GM19324 (cell line): ENCODE measurements at regions not wholly inside any gene's neighbourhood (a gene's known extent, or its start where the extent isn't known, plus 50 kb on each side); places are given as distances from the start of the nearest gene placed in this dataset.

ENCODE experiments used
- ATAC-seq: cut with Tn5 transposase; IDR thresholded peaks from one replicate; pipeline ENCODE4 v1.9.1; 2021; ENCODE audit warnings: mild to moderate bottlenecking, moderate library complexity; ENCODE audit not compliant: unreplicated experiment, low FRiP score

DNA sequence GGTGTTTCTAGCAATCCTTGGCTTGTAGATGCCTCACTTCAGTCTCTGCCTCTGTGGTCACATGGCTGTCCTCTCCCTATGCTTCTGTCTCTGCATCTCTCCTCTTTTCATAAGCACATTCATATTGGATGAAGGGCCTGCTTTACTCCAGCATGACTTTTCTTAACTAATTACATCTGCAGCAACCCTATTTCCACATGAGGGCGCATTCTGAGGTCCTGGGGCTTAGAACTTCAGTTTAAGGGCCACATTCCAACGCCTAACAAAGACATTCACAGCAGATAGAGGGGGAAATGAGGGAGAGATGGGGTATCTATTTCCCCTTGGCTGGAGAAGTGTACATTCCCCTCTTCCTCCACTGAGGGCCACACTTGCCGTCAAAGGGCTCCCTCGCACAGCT, 489.1 kb upstream of the SALL1 start:
- ATAC-seq = no peak

DNA sequence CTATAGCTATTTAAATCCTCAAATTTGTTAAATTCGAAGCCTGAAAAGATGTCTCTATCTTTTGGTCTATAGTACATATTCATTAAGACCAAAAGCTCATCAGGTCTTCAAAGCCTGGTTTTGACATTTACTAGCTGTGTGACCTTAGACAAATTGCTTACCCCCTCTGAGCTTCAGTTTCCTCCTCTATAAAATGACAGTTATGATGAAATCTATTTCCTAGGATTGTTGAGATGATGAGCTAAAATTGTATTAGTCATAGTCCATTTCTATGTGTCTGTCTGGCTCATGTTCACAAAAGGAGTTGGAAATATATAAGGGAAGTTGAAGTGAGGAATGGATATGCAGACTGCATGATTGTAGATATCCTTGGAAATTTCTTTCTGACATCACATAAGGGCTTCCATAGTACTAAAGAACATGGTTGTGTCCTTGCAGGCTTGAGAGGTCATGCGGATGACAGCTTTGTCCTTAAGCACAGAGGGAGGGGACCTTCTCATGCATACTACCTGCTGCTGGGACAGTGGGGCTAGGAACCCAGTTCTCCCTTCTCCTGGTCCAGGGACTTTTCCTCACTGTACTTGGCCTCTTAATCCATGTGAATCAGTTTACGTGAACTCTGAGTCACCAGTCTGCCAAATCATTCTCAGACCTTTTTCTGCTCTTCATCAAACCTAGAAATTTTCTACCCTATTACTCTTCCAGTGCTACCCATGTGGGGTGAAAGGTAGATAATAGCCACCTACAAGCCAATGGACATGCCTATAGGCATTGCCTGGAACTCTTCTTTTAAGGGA, 487.5 kb upstream of the SALL1 start:
- ATAC-seq = no peak

GRCh38 chr16:51637770-51638094, 486.7 kb upstream of the SALL1 start:
- ATAC-seq = no peak

DNA sequence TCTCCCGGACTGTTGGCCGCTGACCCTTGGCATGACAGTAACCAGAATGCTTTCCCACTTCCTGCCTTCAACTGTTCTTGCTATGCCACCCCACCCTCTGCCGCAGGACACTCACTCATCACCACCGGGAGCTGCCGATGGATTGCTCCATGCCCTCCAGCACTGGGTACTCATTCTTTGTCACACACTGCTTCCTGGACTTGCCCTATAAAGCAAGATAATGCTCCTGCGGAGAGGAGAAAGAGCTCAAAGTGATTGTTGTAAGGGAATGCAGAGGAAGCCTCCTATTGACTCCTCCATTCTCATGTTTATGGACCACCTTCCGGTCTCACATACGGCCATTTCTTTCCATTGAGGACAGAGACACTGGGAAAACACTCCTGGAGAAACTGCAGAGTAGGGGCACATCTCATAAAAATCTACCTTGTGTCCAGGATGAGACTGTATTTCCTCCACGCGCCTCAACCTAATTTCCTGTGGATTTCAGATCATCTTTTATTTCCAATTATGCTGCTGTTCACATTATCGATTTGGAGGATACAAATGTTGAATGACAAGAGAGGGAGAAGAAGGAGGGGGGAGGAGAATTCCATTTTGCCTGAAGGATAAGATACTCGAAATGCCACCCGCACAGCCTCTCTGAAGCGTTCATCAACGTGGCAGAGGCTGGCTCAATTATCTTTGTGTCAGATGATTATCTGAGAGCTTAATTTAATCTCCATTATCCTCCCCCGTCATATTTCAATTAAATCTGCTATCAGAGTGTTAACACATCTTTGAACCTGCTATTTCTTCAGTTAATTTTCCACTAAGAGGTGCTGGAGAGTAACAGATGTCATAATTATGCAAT, 486.1 kb upstream of the SALL1 start:
- no peak for ATAC-seq

GRCh38 chr16:51635181-51635580, 484.1 kb upstream of the SALL1 start:
- ATAC-seq = no peak

GRCh38 chr16:51630076-51630475, 479.0 kb upstream of the SALL1 start:
- ATAC-seq = no peak

DNA sequence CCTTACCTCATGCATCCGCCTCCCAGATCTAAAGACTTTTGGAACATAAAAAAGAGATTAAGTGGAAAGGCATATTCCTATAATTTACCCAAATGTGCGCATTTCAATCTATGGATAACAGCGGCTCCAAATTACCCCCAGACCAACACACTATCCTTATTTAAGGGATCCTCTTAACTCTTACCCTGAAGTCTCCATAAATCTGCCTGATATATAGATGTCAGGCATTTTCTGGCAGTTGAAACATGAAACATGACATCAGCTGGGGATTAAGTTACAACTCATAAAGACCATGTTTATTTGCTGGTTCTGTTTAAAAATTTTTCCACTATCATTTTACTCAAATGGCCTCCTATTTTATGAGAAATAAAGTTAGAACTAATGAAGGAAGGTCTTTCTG, 478.5 kb upstream of the SALL1 start:
- no peak for ATAC-seq

DNA sequence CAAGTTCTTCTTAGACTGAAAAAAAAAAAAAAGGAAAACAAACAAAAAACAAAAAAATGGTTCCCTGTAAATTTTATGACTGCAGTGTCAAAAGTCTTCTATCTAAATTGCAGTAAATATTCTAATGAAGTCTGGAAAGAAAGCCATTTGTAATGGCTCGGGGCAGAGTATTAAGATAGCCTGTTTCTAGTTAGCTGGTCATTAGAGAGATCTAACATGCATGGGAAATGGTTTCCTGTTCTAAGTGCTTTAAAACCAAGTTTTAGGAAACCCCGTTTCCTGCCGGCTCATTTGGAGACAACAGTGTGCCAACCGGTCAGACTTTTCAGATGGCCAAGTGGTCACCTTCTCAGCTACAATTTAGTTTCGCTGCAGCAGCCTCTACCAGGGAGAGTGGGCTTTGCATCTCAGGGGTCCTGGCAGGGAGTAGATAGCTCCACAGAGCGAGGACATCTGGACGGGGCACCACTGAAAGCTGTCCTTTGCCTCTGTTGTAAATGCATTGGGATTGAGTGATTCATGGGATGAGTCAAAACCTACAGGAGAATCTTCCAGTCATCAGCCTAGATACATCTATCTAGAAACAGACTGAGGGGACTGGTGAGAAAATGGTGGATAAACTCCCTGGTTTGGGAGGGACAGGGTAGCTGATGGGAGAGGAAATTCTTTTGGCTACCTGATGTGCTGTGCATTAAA, 473.2 kb upstream of the SALL1 start:
- no peak for ATAC-seq

DNA sequence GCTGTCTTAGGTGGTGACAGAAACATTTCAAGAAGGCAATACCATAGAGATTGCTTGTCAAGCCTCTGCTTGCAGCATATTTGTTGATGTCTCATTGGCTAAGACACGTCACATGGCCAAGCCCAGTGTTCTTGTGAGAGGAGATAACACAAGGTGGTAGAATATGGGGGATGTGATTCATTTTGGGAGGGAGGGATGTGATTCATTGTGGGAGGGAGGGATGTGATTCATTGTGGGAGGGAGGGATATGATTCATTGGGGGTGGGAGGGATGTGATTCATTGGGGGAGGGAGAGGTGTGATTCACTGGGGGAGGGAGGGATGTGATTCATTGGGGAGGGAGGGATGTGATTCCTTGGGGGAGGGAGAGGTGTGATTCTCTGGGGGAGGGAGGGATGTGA, 470.5 kb upstream of the SALL1 start:
- ATAC-seq = no peak

DNA sequence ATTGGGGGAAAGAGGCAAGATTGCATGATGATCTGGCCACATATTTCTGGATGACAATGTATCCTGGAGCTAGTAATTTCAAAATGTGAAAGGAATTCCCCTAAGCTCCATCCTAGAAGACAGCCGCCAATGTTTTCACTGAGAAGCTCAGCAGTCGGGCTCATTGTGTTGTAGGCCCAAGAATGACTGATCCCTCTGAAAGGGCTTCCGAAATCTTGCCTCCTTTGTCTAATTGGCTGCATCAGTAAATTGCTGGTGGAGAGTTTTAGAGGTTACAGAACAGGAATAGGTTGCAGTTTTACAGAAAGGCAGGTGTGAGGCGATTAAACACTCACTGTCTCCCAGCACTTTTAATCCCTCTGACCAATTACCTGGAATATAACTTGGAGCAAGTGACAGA, 464.1 kb upstream of the SALL1 start:
- ATAC-seq = no peak

GRCh38 chr16:51607201-51607651, 456.2 kb upstream of the SALL1 start:
- no peak for ATAC-seq

- no peak for ATAC-seq
Observed at GRCh38 chr16:51596247-51596646, 445.2 kb upstream of the SALL1 start.

GRCh38 chr16:51592535-51593300, 441.6 kb upstream of the SALL1 start:
- ATAC-seq = no peak

GRCh38 chr16:51592001-51592501, 441.0 kb upstream of the SALL1 start:
- ATAC-seq = no peak

DNA sequence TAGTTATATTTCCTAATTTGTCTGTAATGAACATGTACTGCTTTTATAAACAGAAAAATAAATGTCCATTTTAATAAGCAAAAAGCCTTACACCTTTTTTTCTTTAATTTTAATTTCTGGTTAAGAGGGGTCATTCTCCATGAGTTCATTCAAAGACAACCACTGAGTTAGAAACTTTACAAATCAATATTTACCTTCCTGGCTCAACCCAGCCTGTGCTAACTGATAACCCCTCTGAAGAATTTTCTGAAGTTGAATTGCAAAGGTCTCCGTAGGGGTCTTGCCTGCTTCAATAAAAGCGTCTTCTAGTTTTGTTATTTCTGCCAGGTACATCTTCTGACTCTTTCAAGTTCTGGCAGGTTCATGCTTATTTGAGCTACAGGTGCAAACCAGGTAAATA, 440.4 kb upstream of the SALL1 start:
- no peak for ATAC-seq

DNA sequence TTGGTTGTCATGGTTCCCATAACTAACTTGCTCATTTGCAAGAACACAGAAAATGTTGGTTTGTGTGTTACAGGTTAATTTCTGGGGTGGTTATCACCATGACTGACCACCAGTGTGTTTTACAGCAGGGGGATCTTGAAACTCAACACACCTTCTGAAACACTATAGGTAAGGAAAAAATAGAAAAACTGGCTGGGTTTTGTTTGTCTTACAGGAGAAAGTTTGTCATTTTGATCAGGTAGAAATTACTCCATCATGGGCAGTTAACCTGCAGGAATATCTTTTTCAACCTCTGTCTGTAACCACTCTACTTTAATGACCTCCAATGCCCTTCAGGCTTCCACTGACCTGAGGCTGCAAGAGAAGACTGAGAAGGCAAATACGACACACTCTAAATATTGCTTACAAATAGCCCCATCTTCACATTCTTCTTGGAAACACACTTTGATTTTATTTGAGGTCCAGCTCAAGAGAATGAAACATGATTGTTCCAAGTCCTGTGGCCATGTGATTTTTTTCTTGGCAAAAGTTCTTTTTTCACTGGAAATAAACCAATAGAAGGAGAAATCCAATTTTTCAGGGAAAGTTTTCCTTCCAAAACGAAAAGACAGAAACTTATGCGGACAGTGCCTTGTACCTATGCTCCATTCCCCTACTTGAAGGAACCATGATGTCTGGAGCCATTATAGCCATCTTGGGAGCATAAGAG, 428.7 kb upstream of the SALL1 start:
- no peak for ATAC-seq

DNA sequence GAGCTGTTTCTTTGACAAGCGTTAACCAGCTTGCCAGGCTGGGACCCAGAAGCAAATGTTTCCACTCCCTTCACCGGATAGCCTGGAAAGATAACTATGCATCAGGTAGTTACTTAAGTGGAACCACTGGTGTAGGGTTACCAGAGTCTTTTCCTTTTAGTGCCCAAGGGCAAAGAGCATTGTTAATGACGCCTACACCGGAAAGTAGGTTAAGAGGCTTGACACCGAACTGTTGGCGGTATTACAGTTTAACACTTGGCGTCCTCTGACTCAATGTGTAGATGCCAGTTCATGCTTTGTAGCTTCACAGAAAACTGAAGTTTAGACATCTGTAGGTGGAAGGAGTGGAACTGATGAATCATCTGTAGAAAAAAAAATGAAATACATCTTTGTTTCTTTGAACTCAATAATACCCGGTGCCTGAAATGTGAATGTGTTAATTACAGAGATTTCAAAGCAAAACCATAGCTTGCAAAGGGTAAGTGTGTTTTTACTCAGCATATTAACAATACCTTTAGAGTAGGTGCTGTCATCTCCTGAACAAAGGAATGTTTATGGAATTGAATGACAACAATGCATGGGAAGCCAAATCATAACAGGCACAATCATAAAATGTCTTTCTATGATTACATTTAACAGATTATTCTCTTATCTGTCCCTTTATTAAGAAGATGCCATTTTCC, 426.7 kb upstream of the SALL1 start:
- ATAC-seq = no peak

- ATAC-seq = no peak
Observed at GRCh38 chr16:51576498-51577195, 425.6 kb upstream of the SALL1 start.

- no peak for ATAC-seq
Observed at GRCh38 chr16:51573191-51573590, 422.1 kb upstream of the SALL1 start.
